ENCODE measurements at regions not wholly inside any gene's neighbourhood (a gene's known extent, or its start where the extent isn't known, plus 50 kb on each side); places are given as distances from the start of the nearest gene placed in this dataset.

GRCh38 chr10:9913876-9914514 lies 1103.7 kb upstream of the CELF2 start:
- Histone ChIP-seq H3K4me2 (no peak overlapping the region), H4K20me1 (ENCODE audit: insufficient read depth) (no peaks in the 10 kb centered on the region), H3K36me3 (ENCODE audit: low read depth) (no peaks in the 10 kb centered on the region), H2AFZ (no peak overlapping the region), H3K9me3 (ENCODE audit: insufficient read depth, low read depth) (no peaks in the 10 kb centered on the region), H3K9me2 (ENCODE audit: insufficient read depth) (no peaks in the 10 kb centered on the region), H3K27ac (no peak overlapping the region), H3K4me1 (replicated peaks; ENCODE audit: insufficient read depth) (no peaks in the 10 kb centered on the region), H3F3A (ENCODE audit: insufficient read depth, low read depth) (no peaks in the 10 kb centered on the region), H3K27me3 (ENCODE audit: insufficient read depth, low read depth) (no peaks in the 10 kb centered on the region), H3K4me3 (no peak overlapping the region), H3K79me2 (ENCODE audit: low read depth) (no peaks in the 10 kb centered on the region)
- ChIA-PET POLR2A (ENCODE audit: unreplicated experiment) (no interaction called here), CTCF (no interaction called here)
- no peak for DNase-seq
- no TSS peak for BruUV-seq (replicated peaks)
- intact Hi-C loops (cut with micrococcal nuclease; ENCODE audit: unreplicated experiment) = no loop called here
- TF ChIP-seq CTCF (conservative IDR thresholded peaks at IDR 0.05) = no peak
- TF ChIP-seq EZH2 (IDR thresholded peaks at IDR 0.05; ENCODE audit: low read depth) = no peak

GRCh38 chr10:9921544-9921943 lies 1096.1 kb upstream of the CELF2 start:
- BruUV-seq (replicated peaks) = no TSS peak
- ChIA-PET CTCF (no interaction called here), POLR2A (ENCODE audit: unreplicated experiment) (no interaction called here)

GRCh38 chr10:9922126-9922870 lies 1095.4 kb upstream of the CELF2 start:
- Histone ChIP-seq H4K20me1 (ENCODE audit: insufficient read depth) (no peaks in the 10 kb centered on the region), H3F3A (ENCODE audit: insufficient read depth, low read depth) (no peaks in the 10 kb centered on the region), H3K4me3 (no peak overlapping the region), H3K4me2 (no peak overlapping the region), H3K9me2 (ENCODE audit: insufficient read depth) (no peaks in the 10 kb centered on the region), H3K4me1 (replicated peaks; ENCODE audit: insufficient read depth) (no peaks in the 10 kb centered on the region), H3K27ac (no peak overlapping the region), H3K9me3 (ENCODE audit: insufficient read depth, low read depth) (no peaks in the 10 kb centered on the region), H2AFZ (no peak overlapping the region), H3K79me2 (ENCODE audit: low read depth) (no peaks in the 10 kb centered on the region), H3K27me3 (ENCODE audit: insufficient read depth, low read depth) (no peaks in the 10 kb centered on the region), H3K36me3 (ENCODE audit: low read depth) (no peaks in the 10 kb centered on the region)
- CTCF ChIA-PET = no interaction called here
- TF ChIP-seq CTCF (conservative IDR thresholded peaks at IDR 0.05) (no peak), EZH2 (IDR thresholded peaks at IDR 0.05; ENCODE audit: low read depth) (no peak)
- no peak for DNase-seq
- BruUV-seq (replicated peaks) = no TSS peak
- POLR2A ChIA-PET (ENCODE audit: unreplicated experiment) = no interaction called here
- intact Hi-C loops (cut with micrococcal nuclease; ENCODE audit: unreplicated experiment) = no loop called here

More at GRCh38 chr10:9921544-9921943, 1096.1 kb upstream of the CELF2 start:
- Histone ChIP-seq H3K4me3 (no peak overlapping the region), H2AFZ (no peak overlapping the region), H3K79me2 (ENCODE audit: low read depth) (no peaks in the 10 kb centered on the region), H3K27me3 (ENCODE audit: insufficient read depth, low read depth) (no peaks in the 10 kb centered on the region), H3K4me1 (replicated peaks; ENCODE audit: insufficient read depth) (no peaks in the 10 kb centered on the region), H3F3A (ENCODE audit: insufficient read depth, low read depth) (no peaks in the 10 kb centered on the region), H3K36me3 (ENCODE audit: low read depth) (no peaks in the 10 kb centered on the region), H3K9me2 (ENCODE audit: insufficient read depth) (no peaks in the 10 kb centered on the region), H4K20me1 (ENCODE audit: insufficient read depth) (no peaks in the 10 kb centered on the region), H3K4me2 (no peak overlapping the region), H3K9me3 (ENCODE audit: insufficient read depth, low read depth) (no peaks in the 10 kb centered on the region), H3K27ac (no peak overlapping the region)
- intact Hi-C loops (cut with micrococcal nuclease; ENCODE audit: unreplicated experiment) = no loop called here
- TF ChIP-seq EZH2 (IDR thresholded peaks at IDR 0.05; ENCODE audit: low read depth) = no peak
- no peak for TF ChIP-seq CTCF (conservative IDR thresholded peaks at IDR 0.05)
- no peak for DNase-seq
